ENCODE measurements at regions not wholly inside any gene's neighbourhood (a gene's known extent, or its start where the extent isn't known, plus 50 kb on each side); places are given as distances from the start of the nearest gene placed in this dataset.

DNA sequence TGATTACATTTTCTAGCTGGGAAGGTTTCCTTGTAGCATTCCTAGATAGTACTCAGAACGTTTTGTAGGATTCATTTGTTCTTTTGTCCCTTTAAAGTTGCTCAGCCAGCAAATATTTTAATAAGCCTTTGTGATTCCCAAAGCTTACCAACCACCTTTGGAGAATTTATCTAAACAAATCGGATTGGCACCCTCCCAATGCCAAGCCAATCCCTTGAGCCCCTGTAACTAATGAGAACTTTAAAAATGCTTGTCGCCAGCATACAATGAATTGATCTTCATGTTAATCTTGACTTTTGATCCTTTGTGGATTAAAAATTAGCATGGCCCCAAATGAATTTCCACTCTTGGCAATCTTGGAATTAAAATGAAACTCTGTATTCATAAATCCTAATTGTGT is 559.5 kb downstream of the UTRN start:
- Histone ChIP-seq H3K36me3 (peaks cover 33 to 66% (median 66%) of the 10 kb centered on the region in 3 donors), H3K27me3 (no peaks in the 10 kb centered on the region), H3K9me3 (no peaks in the 10 kb centered on the region), H3K4me1 (peaks cover 0 to 3% (median 0%) of the 10 kb centered on the region in 4 donors), H3K27ac (no peak overlapping the region), H3K4me3 (no peak overlapping the region)
- DNase-seq = no peak
- intact Hi-C loops (cut with DNase I; ENCODE audit: low total_unique reads) = no loop called here
- no peak for TF ChIP-seq CTCF (IDR thresholded peaks at IDR 0.05)

GRCh38 chr6:144845186-144845585 is 560.1 kb downstream of the UTRN start:
- H3K4me3 ChIP-seq = no peak overlapping the region
- no peaks in the 10 kb centered on the region for H3K27me3 ChIP-seq
- no peak for DNase-seq
- no peaks in the 10 kb centered on the region for H3K9me3 ChIP-seq
- H3K4me1 ChIP-seq = peaks cover 0 to 3% (median 0%) of the 10 kb centered on the region in 4 donors
- intact Hi-C loops (cut with DNase I; ENCODE audit: low total_unique reads) = no loop called here
- no peak overlapping the region for H3K27ac ChIP-seq
- no peak for TF ChIP-seq CTCF (IDR thresholded peaks at IDR 0.05)
- peaks cover 27 to 66% (median 66%) of the 10 kb centered on the region in 3 donors for H3K36me3 ChIP-seq

DNA sequence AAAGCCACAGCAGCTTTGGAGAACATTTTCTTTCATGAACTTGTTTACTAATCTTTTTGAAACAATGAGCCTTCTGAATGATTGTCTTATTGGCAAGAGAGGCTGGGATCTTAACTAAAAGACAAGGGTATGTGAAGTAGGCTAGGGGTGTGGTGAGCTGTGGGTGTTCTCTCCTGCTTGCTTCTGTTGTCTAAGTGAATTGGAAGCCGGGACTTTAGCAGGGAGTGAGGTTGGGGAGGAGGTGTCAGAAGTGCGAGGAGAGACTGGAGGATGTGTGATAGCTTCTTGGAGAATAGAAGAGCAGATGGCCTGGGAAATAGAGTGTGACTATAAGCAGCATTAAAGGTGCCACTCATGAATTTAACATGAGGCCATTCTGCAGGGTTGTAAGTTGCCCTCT is 562.8 kb downstream of the UTRN start:
- peaks cover 0 to 3% (median 0%) of the 10 kb centered on the region in 4 donors for H3K4me1 ChIP-seq
- DNase-seq = no peak
- H3K4me3 ChIP-seq = no peak overlapping the region
- TF ChIP-seq CTCF (IDR thresholded peaks at IDR 0.05) = no peak
- intact Hi-C loops (cut with DNase I; ENCODE audit: low total_unique reads) = no loop called here
- no peaks in the 10 kb centered on the region for H3K27me3 ChIP-seq
- H3K27ac ChIP-seq = no peak overlapping the region
- H3K9me3 ChIP-seq = no peaks in the 10 kb centered on the region
- H3K36me3 ChIP-seq = peaks cover 31 to 73% (median 63%) of the 10 kb centered on the region in 3 donors

- Histone ChIP-seq H3K4me3 (no peak overlapping the region), H3K27ac (no peak overlapping the region), H3K9me3 (no peaks in the 10 kb centered on the region), H3K4me1 (peaks cover 0 to 2% (median 0%) of the 10 kb centered on the region in 4 donors), H3K36me3 (peaks cover 39 to 68% (median 63%) of the 10 kb centered on the region in 3 donors), H3K27me3 (no peaks in the 10 kb centered on the region)
- DNase-seq = no peak
- intact Hi-C loops (cut with DNase I; ENCODE audit: low total_unique reads) = no loop called here
- TF ChIP-seq CTCF (IDR thresholded peaks at IDR 0.05) = no peak
These were observed 564.8 kb downstream of the UTRN start for GRCh38 chr6:144849920-144850319.

GRCh38 chr6:144853603-144854002 is 568.5 kb downstream of the UTRN start:
- H3K9me3 ChIP-seq = no peaks in the 10 kb centered on the region
- no peaks in the 10 kb centered on the region for H3K4me1 ChIP-seq
- no peak for TF ChIP-seq CTCF (IDR thresholded peaks at IDR 0.05)
- intact Hi-C loops (cut with DNase I; ENCODE audit: low total_unique reads) = no loop called here
- H3K27me3 ChIP-seq = no peaks in the 10 kb centered on the region
- H3K36me3 ChIP-seq = peaks cover 34 to 38% (median 35%) of the 10 kb centered on the region in 3 donors
- no peak for DNase-seq
- no peak overlapping the region for H3K4me3 ChIP-seq
- no peak overlapping the region for H3K27ac ChIP-seq

DNA sequence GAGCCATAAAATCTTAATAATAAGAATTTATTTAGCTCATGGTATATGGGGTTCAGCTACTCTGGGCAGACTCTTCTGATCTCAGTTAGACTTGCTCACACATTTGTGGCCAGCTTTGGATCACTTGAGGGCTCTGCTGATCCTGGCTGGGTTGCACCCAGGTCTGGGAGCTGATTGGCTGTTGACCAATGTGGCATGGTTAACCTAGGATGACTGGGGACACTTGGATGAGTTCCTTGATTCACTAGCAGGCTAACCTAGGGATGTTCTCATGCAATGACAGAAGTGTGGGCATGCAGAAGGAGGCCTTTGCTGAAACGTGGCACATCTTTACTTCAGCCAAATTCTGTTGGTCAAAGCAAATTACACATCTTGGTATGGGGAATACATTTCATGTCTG is 569.5 kb downstream of the UTRN start:
- DNase-seq = no peak
- TF ChIP-seq CTCF (IDR thresholded peaks at IDR 0.05) = no peak
- intact Hi-C loops (cut with DNase I; ENCODE audit: low total_unique reads) = no loop called here
- H3K36me3 ChIP-seq = peaks cover 27 to 35% (median 35%) of the 10 kb centered on the region in 3 donors
- H3K4me1 ChIP-seq = no peaks in the 10 kb centered on the region
- H3K4me3 ChIP-seq = no peak overlapping the region
- no peak overlapping the region for H3K27ac ChIP-seq
- H3K9me3 ChIP-seq = no peaks in the 10 kb centered on the region
- H3K27me3 ChIP-seq = no peaks in the 10 kb centered on the region

All from tibial artery (tissue), 4 donors.